ENCODE measurements at regions not wholly inside any gene's neighbourhood (a gene's known extent, or its start where the extent isn't known, plus 50 kb on each side); places are given as distances from the start of the nearest gene placed in this dataset.
"Not testable (repeated sequence)": the region's sequence is repeated elsewhere in the genome, so short reads cannot be mapped to it uniquely, and the experiment has no call there.

DNA sequence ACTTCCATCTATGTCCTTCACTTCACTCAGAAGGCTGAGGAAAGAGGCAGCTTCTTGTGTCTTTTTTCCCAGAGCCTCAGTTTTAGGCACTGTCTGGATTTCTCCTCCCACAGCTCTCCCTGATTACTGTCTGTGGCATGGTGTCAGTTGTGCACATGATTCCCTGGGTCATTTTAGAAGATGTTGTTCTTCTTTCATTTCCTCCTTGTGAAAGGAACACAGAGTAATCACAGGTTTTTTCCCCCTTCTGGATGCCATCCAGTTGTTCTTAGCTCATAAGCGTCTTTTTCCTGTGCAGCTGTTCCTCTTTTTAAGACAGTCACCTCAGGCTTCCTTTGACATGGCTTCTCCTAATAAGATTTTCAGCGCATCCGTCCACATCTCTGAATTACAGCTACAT is 212.2 kb downstream of the FAM181B start:
- H3K4me3 ChIP-seq, result no peak overlapping the region
- no peaks in the 10 kb centered on the region for H3K36me3 ChIP-seq
- ATAC-seq, result peak; percentile 54 to 62
- no peaks in the 10 kb centered on the region for H3K4me1 ChIP-seq
- no peaks in the 10 kb centered on the region for H3K9me3 ChIP-seq
- no peaks in the 10 kb centered on the region for H3K27me3 ChIP-seq
- TF ChIP-seq POLR2A (IDR thresholded peaks at IDR 0.05), result no peak
- peak; percentile 22 to 25 for DNase-seq
- in situ Hi-C loops (cut with MboI; ENCODE audit: low sequenced_read_pairs in 4 of 4), result no loop called here
- intact Hi-C loops (cut with DNase I; ENCODE audit: low total_unique reads), result no loop called here
- H3K27ac ChIP-seq, result no peak overlapping the region

DNA sequence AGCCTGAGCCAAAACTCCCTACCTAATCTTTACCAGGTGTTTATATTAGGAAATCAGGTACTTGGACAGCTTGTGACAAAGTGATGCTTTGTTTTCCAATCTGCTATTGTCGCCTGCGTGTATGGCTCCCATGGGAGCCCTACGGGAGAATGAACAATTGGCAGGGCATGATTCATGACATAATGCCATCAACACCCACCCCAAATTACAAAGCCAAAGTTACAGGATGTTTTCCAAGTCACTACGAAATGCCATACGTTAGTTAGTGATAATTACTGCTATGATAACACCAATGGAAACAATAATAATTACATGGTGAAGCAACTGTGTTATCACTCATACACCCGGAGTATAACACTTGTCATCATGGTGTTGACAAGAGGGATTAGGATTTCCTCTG is 226.4 kb downstream of the FAM181B start:
- ATAC-seq (peak in 1 of 2 donors; percentile 45), DNase-seq (no peak)
- Histone ChIP-seq H3K4me1 (no peaks in the 10 kb centered on the region), H3K36me3 (no peaks in the 10 kb centered on the region), H3K27ac (no peak overlapping the region), H3K27me3 (no peaks in the 10 kb centered on the region), H3K4me3 (no peak overlapping the region), H3K9me3 (no peaks in the 10 kb centered on the region)
- intact Hi-C loops (cut with DNase I; ENCODE audit: low total_unique reads), result no loop called here
- no peak for TF ChIP-seq POLR2A (IDR thresholded peaks at IDR 0.05)
- TF ChIP-seq, protein P1, sequence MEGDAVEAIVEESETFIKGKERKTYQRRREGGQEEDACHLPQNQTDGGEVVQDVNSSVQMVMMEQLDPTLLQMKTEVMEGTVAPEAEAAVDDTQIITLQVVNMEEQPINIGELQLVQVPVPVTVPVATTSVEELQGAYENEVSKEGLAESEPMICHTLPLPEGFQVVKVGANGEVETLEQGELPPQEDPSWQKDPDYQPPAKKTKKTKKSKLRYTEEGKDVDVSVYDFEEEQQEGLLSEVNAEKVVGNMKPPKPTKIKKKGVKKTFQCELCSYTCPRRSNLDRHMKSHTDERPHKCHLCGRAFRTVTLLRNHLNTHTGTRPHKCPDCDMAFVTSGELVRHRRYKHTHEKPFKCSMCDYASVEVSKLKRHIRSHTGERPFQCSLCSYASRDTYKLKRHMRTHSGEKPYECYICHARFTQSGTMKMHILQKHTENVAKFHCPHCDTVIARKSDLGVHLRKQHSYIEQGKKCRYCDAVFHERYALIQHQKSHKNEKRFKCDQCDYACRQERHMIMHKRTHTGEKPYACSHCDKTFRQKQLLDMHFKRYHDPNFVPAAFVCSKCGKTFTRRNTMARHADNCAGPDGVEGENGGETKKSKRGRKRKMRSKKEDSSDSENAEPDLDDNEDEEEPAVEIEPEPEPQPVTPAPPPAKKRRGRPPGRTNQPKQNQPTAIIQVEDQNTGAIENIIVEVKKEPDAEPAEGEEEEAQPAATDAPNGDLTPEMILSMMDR (IDR thresholded peaks at IDR 0.05 in 4 of 5, conservative IDR thresholded peaks at IDR 0.05 in 1 of 5), result no peak
- in situ Hi-C loops (cut with MboI; ENCODE audit: low sequenced_read_pairs in 4 of 4), result no loop called here

DNA sequence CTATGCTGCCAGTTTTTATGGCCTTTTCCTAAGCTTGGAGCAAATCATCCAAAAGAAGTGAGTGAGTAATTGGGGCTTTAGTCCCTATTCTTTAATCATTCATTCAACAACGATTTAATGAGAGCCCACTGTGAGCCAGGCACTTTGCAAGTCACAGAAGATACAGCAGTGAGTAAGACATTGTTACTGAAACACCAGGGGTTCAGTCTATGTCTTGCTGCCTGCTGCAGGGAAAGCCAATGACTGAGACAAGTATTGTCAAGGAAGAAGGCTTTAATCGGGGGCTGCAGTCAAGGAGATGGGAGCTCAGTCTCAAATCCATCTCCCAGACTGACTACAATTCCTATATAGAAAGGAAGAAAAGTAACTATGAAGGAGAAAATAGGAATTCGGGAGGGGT is 228.3 kb downstream of the FAM181B start:
- Histone ChIP-seq H3K4me3 (no peak overlapping the region), H3K27ac (no peak overlapping the region), H3K4me1 (no peaks in the 10 kb centered on the region), H3K36me3 (no peaks in the 10 kb centered on the region), H3K27me3 (no peaks in the 10 kb centered on the region), H3K9me3 (no peaks in the 10 kb centered on the region)
- DNase-seq (no peak), ATAC-seq (no peak)
- intact Hi-C loops (cut with DNase I; ENCODE audit: low total_unique reads) (no loop called here), in situ Hi-C loops (cut with MboI; ENCODE audit: low sequenced_read_pairs in 4 of 4) (no loop called here)
- TF ChIP-seq, protein P1 (IDR thresholded peaks at IDR 0.05 in 4 of 5, conservative IDR thresholded peaks at IDR 0.05 in 1 of 5), result no peak
- TF ChIP-seq POLR2A (IDR thresholded peaks at IDR 0.05), result no peak

DNA sequence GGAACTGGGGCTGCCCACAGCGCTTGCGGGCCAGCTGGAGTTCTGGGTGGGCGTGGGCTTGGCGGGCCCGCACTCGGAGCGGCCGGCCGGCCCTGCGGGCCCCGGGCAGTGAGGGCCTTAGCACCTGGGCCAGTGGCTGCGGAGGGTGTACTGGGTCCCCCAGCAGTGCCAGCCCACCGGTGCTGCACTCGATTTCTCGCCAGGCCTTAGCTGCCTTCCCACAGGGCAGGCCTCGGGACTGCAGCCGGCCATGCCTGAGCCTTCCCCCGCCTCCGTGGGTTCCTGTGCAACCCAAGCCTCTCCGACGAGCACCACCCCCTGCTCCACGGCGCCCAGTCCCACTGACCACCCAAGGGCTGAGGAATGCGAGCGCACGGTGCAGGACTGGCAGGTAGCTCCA is 232.5 kb downstream of the FAM181B start:
- H3K27me3 ChIP-seq; H3K4me1 ChIP-seq; intact Hi-C loops (cut with DNase I; ENCODE audit: low total_unique reads); in situ Hi-C loops (cut with MboI; ENCODE audit: low sequenced_read_pairs in 4 of 4); H3K4me3 ChIP-seq; H3K27ac ChIP-seq; DNase-seq; H3K9me3 ChIP-seq; ATAC-seq; H3K36me3 ChIP-seq: not testable (repeated sequence)

DNA sequence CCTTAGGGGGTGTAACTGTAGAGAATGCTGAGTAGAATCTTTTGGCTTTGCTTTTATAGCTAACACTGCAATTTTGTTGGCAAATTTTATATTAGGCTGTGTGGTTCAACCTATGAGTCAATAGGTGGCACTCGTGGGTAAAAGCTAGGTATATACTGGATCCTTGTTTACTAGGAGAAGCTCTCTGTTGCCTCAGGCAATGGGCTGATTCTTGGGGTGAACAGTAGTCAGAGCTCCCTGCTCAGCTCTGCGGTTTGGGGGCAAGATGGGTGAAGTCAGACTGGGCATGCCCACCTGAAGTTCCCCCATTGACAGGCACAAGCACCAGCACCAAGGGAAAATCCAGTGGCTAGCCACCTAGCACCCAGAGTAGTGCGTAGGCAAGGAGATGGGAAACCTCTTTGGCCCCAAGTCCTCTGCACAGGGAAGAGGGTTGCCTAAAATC is 238.7 kb downstream of the FAM181B start:
- no peak overlapping the region for H3K4me3 ChIP-seq
- H3K36me3 ChIP-seq, result no peaks in the 10 kb centered on the region
- intact Hi-C loops (cut with DNase I; ENCODE audit: low total_unique reads) (no loop called here), in situ Hi-C loops (cut with MboI; ENCODE audit: low sequenced_read_pairs in 4 of 4) (loop anchor here in 1 of 4 donors (10.0 kb wide), 1 partner anchor 60 kb away; no protein-coding TSS in a partner anchor)
- no peaks in the 10 kb centered on the region for H3K9me3 ChIP-seq
- H3K27me3 ChIP-seq, result no peaks in the 10 kb centered on the region
- H3K4me1 ChIP-seq, result no peaks in the 10 kb centered on the region
- no peak for DNase-seq
- ATAC-seq, result no peak
- TF ChIP-seq, protein P1 (IDR thresholded peaks at IDR 0.05 in 4 of 5, conservative IDR thresholded peaks at IDR 0.05 in 1 of 5), result no peak
- no peak for TF ChIP-seq POLR2A (IDR thresholded peaks at IDR 0.05)
- no peak overlapping the region for H3K27ac ChIP-seq

DNA sequence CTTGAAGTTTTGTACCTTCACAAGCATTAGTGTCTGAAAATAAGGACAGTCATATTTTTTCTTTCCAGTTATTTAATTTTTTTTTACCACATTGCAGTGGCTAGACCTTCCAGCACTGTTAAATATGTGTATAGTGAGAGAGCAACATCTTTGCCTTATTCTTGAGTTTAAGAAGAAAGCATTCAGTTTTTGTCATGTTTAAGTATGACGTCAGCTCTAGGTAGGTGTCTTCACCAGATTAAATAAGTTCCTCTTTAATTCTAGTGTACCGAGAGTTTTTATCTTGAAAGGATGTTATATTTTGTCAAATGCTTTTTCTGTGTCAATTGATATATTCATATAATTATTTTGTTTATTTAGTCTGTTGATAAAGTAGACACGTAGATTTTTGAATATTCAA is 258.8 kb downstream of the FAM181B start:
- Histone ChIP-seq H3K9me3 (no peaks in the 10 kb centered on the region), H3K4me3 (no peak overlapping the region), H3K27me3 (no peaks in the 10 kb centered on the region), H3K4me1 (no peaks in the 10 kb centered on the region), H3K27ac (no peak overlapping the region), H3K36me3 (no peaks in the 10 kb centered on the region)
- in situ Hi-C loops (cut with MboI; ENCODE audit: low sequenced_read_pairs in 4 of 4) (no loop called here), intact Hi-C loops (cut with DNase I; ENCODE audit: low total_unique reads) (no loop called here)
- DNase-seq, result no peak
- TF ChIP-seq, protein P1 (IDR thresholded peaks at IDR 0.05 in 4 of 5, conservative IDR thresholded peaks at IDR 0.05 in 1 of 5), result no peak
- TF ChIP-seq POLR2A (IDR thresholded peaks at IDR 0.05), result no peak
- ATAC-seq, result no peak

Data from gastrocnemius medialis (tissue), 4 donors.